ENCODE measurements at regions not wholly inside any gene's neighbourhood (a gene's known extent, or its start where the extent isn't known, plus 50 kb on each side); places are given as distances from the start of the nearest gene placed in this dataset.
"Not testable (repeated sequence)": the region's sequence is repeated elsewhere in the genome, so short reads cannot be mapped to it uniquely, and the experiment has no call there.

- no peak overlapping the region for H3K9ac ChIP-seq (ENCODE audit: insufficient read depth in 1 of 2, low read length in 2 of 2)
- ATAC-seq (ENCODE audit: insufficient read depth, low FRiP score) = no peak
- H3K27ac ChIP-seq (ENCODE audit: low read depth in 1 of 2, low read length in 1 of 2) = no peak overlapping the region
- 1 to 31% methylated on average over 1 of the region's 1 CpG for WGBS, 2 donors
- H3K9me3 ChIP-seq (ENCODE audit: control insufficient read depth in 4 of 4, insufficient read depth in 3 of 4, low read length in 3 of 4) = no peaks in the 10 kb centered on the region
- no peaks in the 10 kb centered on the region for H3K27me3 ChIP-seq (ENCODE audit: control insufficient read depth in 3 of 3, insufficient read depth in 3 of 3, low read length in 2 of 3)
- no peaks in the 10 kb centered on the region for H3K36me3 ChIP-seq (ENCODE audit: control insufficient read depth in 4 of 4, insufficient read depth in 4 of 4, low read length in 4 of 4)
- no peak overlapping the region for H3K4me3 ChIP-seq
- H3K4me1 ChIP-seq (ENCODE audit: control insufficient read depth in 5 of 5, insufficient read depth in 5 of 5, low read length in 5 of 5) = no peaks in the 10 kb centered on the region
- no peak for TF ChIP-seq CTCF (IDR thresholded peaks at IDR 0.05; ENCODE audit: control extremely low read depth, extremely low read depth)
- no peak for DNase-seq
Measured at GRCh38 chr11:22536071-22536470, 89.6 kb downstream of the FANCF start.

- not testable (repeated sequence) for H3K27ac ChIP-seq (ENCODE audit: low read depth in 1 of 2, low read length in 1 of 2); H3K4me3 ChIP-seq; H3K9me3 ChIP-seq (ENCODE audit: control insufficient read depth in 4 of 4, insufficient read depth in 3 of 4, low read length in 3 of 4); ATAC-seq (ENCODE audit: insufficient read depth, low FRiP score); H3K36me3 ChIP-seq (ENCODE audit: control insufficient read depth in 4 of 4, insufficient read depth in 4 of 4, low read length in 4 of 4); DNase-seq; H3K4me1 ChIP-seq (ENCODE audit: control insufficient read depth in 5 of 5, insufficient read depth in 5 of 5, low read length in 5 of 5); H3K27me3 ChIP-seq (ENCODE audit: control insufficient read depth in 3 of 3, insufficient read depth in 3 of 3, low read length in 2 of 3); H3K9ac ChIP-seq (ENCODE audit: insufficient read depth in 1 of 2, low read length in 2 of 2)
- WGBS, 2 donors = 70 to 81% methylated on average over 28 of the region's 28 CpGs
Measured at GRCh38 chr11:22528612-22529429, 96.8 kb downstream of the FANCF start.

- Histone ChIP-seq H3K9ac (ENCODE audit: insufficient read depth in 1 of 2, low read length in 2 of 2) (no peak overlapping the region), H3K27ac (ENCODE audit: low read depth in 1 of 2, low read length in 1 of 2) (no peak overlapping the region), H3K4me3 (no peak overlapping the region), H3K9me3 (ENCODE audit: control insufficient read depth in 4 of 4, insufficient read depth in 3 of 4, low read length in 3 of 4) (no peaks in the 10 kb centered on the region), H3K36me3 (ENCODE audit: control insufficient read depth in 4 of 4, insufficient read depth in 4 of 4, low read length in 4 of 4) (no peaks in the 10 kb centered on the region), H3K4me1 (ENCODE audit: control insufficient read depth in 5 of 5, insufficient read depth in 5 of 5, low read length in 5 of 5) (no peaks in the 10 kb centered on the region), H3K27me3 (ENCODE audit: control insufficient read depth in 3 of 3, insufficient read depth in 3 of 3, low read length in 2 of 3) (no peaks in the 10 kb centered on the region)
- TF ChIP-seq CTCF (IDR thresholded peaks at IDR 0.05; ENCODE audit: control extremely low read depth, extremely low read depth) = no peak
- no peak for ATAC-seq (ENCODE audit: insufficient read depth, low FRiP score)
- 74 to 75% methylated on average over 2 of the region's 2 CpGs for WGBS, 2 donors
- DNase-seq = no peak
Measured at GRCh38 chr11:22522225-22522624, 103.4 kb downstream of the FANCF start.

GRCh38 chr11:22521226-22521625, 104.4 kb downstream of the FANCF start:
- ATAC-seq (ENCODE audit: insufficient read depth, low FRiP score) (no peak), DNase-seq (no peak)
- TF ChIP-seq CTCF (IDR thresholded peaks at IDR 0.05; ENCODE audit: control extremely low read depth, extremely low read depth) = no peak
- H3K27ac ChIP-seq (ENCODE audit: low read depth in 1 of 2, low read length in 1 of 2) = no peak overlapping the region
- no peak overlapping the region for H3K9ac ChIP-seq (ENCODE audit: insufficient read depth in 1 of 2, low read length in 2 of 2)
- H3K4me1 ChIP-seq (ENCODE audit: control insufficient read depth in 5 of 5, insufficient read depth in 5 of 5, low read length in 5 of 5) = no peaks in the 10 kb centered on the region
- H3K4me3 ChIP-seq = no peak overlapping the region
- WGBS, 2 donors = 76 to 78% methylated on average over 2 of the region's 2 CpGs
- no peaks in the 10 kb centered on the region for H3K36me3 ChIP-seq (ENCODE audit: control insufficient read depth in 4 of 4, insufficient read depth in 4 of 4, low read length in 4 of 4)
- H3K9me3 ChIP-seq (ENCODE audit: control insufficient read depth in 4 of 4, insufficient read depth in 3 of 4, low read length in 3 of 4) = no peaks in the 10 kb centered on the region
- H3K27me3 ChIP-seq (ENCODE audit: control insufficient read depth in 3 of 3, insufficient read depth in 3 of 3, low read length in 2 of 3) = no peaks in the 10 kb centered on the region
